ENCODE measurements at regions not wholly inside any gene's neighbourhood (a gene's known extent, or its start where the extent isn't known, plus 50 kb on each side); places are given as distances from the start of the nearest gene placed in this dataset.

GRCh38 chrX:52585892-52586291 is 68.8 kb downstream of the SSX7 start:
- Histone ChIP-seq H3K4me1 (no peaks in the 10 kb centered on the region), H3K27ac (no peak overlapping the region), H3K27me3 (peaks cover 0 to 71% (median 0%) of the 10 kb centered on the region in 7 donors), H3K9me3 (no peaks in the 10 kb centered on the region), H3K4me3 (no peak overlapping the region), H3K36me3 (no peaks in the 10 kb centered on the region)
- no peak for DNase-seq
- ATAC-seq = no peak
- 56 to 68% methylated on average over 3 of the region's 3 CpGs for WGBS, 2 donors
- no peak for TF ChIP-seq CTCF (IDR thresholded peaks at IDR 0.05)
- intact Hi-C loops (cut with DNase I) = no loop called here

- Histone ChIP-seq H3K27ac (no peak overlapping the region), H3K9me3 (no peaks in the 10 kb centered on the region), H3K4me3 (no peak overlapping the region), H3K27me3 (peaks cover 0 to 51% (median 0%) of the 10 kb centered on the region in 7 donors), H3K36me3 (no peaks in the 10 kb centered on the region), H3K4me1 (no peaks in the 10 kb centered on the region)
- DNase-seq (no peak), ATAC-seq (no peak)
- TF ChIP-seq CTCF (IDR thresholded peaks at IDR 0.05) = no peak
- intact Hi-C loops (cut with DNase I) = no loop called here
- 91% methylated on average over 15 of the region's 15 CpGs for WGBS, 2 donors
These were observed 60.8 kb upstream of the XAGE1B start for GRCh38 chrX:52577464-52578173.

GRCh38 chrX:52576946-52577345 is 60.1 kb upstream of the XAGE1B start:
- no peak overlapping the region for H3K27ac ChIP-seq
- 79 to 83% methylated on average over 4 to 8 of the region's 8 CpGs for WGBS, 2 donors
- no peak overlapping the region for H3K4me3 ChIP-seq
- no peaks in the 10 kb centered on the region for H3K4me1 ChIP-seq
- peaks cover 0 to 51% (median 0%) of the 10 kb centered on the region in 7 donors for H3K27me3 ChIP-seq
- DNase-seq (no peak), ATAC-seq (no peak)
- no peaks in the 10 kb centered on the region for H3K9me3 ChIP-seq
- TF ChIP-seq CTCF (IDR thresholded peaks at IDR 0.05) = no peak
- intact Hi-C loops (cut with DNase I) = no loop called here
- H3K36me3 ChIP-seq = no peaks in the 10 kb centered on the region

GRCh38 chrX:52576474-52576873 is 59.6 kb upstream of the XAGE1B start:
- Histone ChIP-seq H3K4me3 (no peak overlapping the region), H3K27me3 (peaks cover 0 to 51% (median 0%) of the 10 kb centered on the region in 7 donors), H3K27ac (no peak overlapping the region), H3K4me1 (no peaks in the 10 kb centered on the region), H3K9me3 (no peaks in the 10 kb centered on the region), H3K36me3 (no peaks in the 10 kb centered on the region)
- TF ChIP-seq CTCF (IDR thresholded peaks at IDR 0.05) = no peak
- WGBS, 2 donors = 66 to 70% methylated on average over 5 of the region's 5 CpGs
- intact Hi-C loops (cut with DNase I) = no loop called here
- ATAC-seq = no peak
- no peak for DNase-seq
